ENCODE measurements at regions not wholly inside any gene's neighbourhood (a gene's known extent, or its start where the extent isn't known, plus 50 kb on each side); places are given as distances from the start of the nearest gene placed in this dataset.

- no peaks in the 10 kb centered on the region for H3K9me3 ChIP-seq
- ChIA-PET POLR2A (no interaction called here), CTCF (no interaction called here)
- H3K36me3 Mint-ChIP-seq (ENCODE audit: insufficient read depth, unreplicated experiment), result no peaks in the 10 kb centered on the region
- H3K27me3 ChIP-seq (replicated peaks; ENCODE audit: control insufficient read depth, insufficient read depth, low read length), result no peaks in the 10 kb centered on the region
- no peaks in the 10 kb centered on the region for H3K9me3 Mint-ChIP-seq (ENCODE audit: unreplicated experiment)
- H3K36me3 ChIP-seq (ENCODE audit: control insufficient read depth, insufficient read depth, low read length), result no peaks in the 10 kb centered on the region
- DNase-seq, result no peak
- H3K27me3 Mint-ChIP-seq (ENCODE audit: insufficient read depth, unreplicated experiment), result no peaks in the 10 kb centered on the region
- TF ChIP-seq CTCF (IDR thresholded peaks at IDR 0.05; ENCODE audit: insufficient read depth in 1 of 2, low read depth in 1 of 2, low read length in 1 of 2, severe bottlenecking in 1 of 2, unreplicated experiment in 1 of 2), result no peak
- no peaks in the 10 kb centered on the region for H3K4me1 Mint-ChIP-seq (ENCODE audit: low read depth, unreplicated experiment)
- BruUV-seq (replicated peaks), result no TSS peak
- no peak overlapping the region for H3K27ac Mint-ChIP-seq (ENCODE audit: unreplicated experiment)
- H3K4me3 Mint-ChIP-seq (ENCODE audit: unreplicated experiment), result no peak overlapping the region
- no peak overlapping the region for H3K4me3 ChIP-seq (ENCODE audit: low read depth, low read length)
- no peaks in the 10 kb centered on the region for H3K4me1 ChIP-seq
- intact Hi-C loops (cut with micrococcal nuclease; ENCODE audit: unreplicated experiment), result no loop called here
Measured at GRCh38 chr2:195451160-195451559, 205.9 kb upstream of the SLC39A10 start.

DNA sequence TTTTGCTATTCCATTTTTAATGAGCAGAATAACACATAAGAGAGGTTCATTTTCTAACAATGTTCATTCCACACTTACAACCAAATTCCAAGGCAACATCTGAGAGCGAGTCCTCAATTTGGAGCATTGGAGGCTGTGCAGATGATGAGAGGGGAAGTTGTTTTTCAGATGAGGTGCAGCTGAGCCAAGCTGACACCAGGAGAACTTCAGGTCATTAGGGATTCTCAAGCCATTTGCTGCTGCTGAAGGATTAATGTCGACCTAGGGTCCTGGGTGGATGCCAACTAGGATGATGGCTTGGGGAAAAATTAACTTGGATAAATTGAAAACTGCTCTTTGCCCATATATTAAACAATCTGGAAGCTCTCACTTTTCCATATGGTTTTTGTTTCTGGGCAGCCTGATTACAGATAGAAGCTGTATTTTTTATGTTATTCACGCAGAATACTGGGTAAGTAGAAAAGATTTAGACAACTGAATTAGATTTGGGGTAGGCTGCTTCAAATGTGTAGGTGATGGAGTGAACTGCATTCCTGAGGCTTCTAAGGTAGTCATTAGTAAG is 206.4 kb upstream of the SLC39A10 start:
- Mint-ChIP-seq H3K4me1 (ENCODE audit: low read depth, unreplicated experiment) (no peaks in the 10 kb centered on the region), H3K9me3 (ENCODE audit: unreplicated experiment) (no peaks in the 10 kb centered on the region), H3K27me3 (ENCODE audit: insufficient read depth, unreplicated experiment) (no peaks in the 10 kb centered on the region), H3K4me3 (ENCODE audit: unreplicated experiment) (no peak overlapping the region), H3K27ac (ENCODE audit: unreplicated experiment) (no peak overlapping the region), H3K36me3 (ENCODE audit: insufficient read depth, unreplicated experiment) (no peaks in the 10 kb centered on the region)
- intact Hi-C loops (cut with micrococcal nuclease; ENCODE audit: unreplicated experiment), result no loop called here
- Histone ChIP-seq H3K4me3 (ENCODE audit: low read depth, low read length) (no peak overlapping the region), H3K36me3 (ENCODE audit: control insufficient read depth, insufficient read depth, low read length) (no peaks in the 10 kb centered on the region), H3K27me3 (replicated peaks; ENCODE audit: control insufficient read depth, insufficient read depth, low read length) (no peaks in the 10 kb centered on the region), H3K9me3 (no peaks in the 10 kb centered on the region), H3K4me1 (no peaks in the 10 kb centered on the region)
- no peak for DNase-seq
- ChIA-PET CTCF (no interaction called here), POLR2A (no interaction called here)
- no peak for TF ChIP-seq CTCF (IDR thresholded peaks at IDR 0.05; ENCODE audit: insufficient read depth in 1 of 2, low read depth in 1 of 2, low read length in 1 of 2, severe bottlenecking in 1 of 2, unreplicated experiment in 1 of 2)
- BruUV-seq (replicated peaks), result no TSS peak

- Histone ChIP-seq H3K9me3 (no peaks in the 10 kb centered on the region), H3K4me1 (no peaks in the 10 kb centered on the region), H3K27me3 (replicated peaks; ENCODE audit: control insufficient read depth, insufficient read depth, low read length) (no peaks in the 10 kb centered on the region), H3K36me3 (ENCODE audit: control insufficient read depth, insufficient read depth, low read length) (no peaks in the 10 kb centered on the region), H3K4me3 (ENCODE audit: low read depth, low read length) (no peak overlapping the region)
- H3K4me1 Mint-ChIP-seq (ENCODE audit: low read depth, unreplicated experiment), result no peaks in the 10 kb centered on the region
- no peak for TF ChIP-seq CTCF (IDR thresholded peaks at IDR 0.05; ENCODE audit: insufficient read depth in 1 of 2, low read depth in 1 of 2, low read length in 1 of 2, severe bottlenecking in 1 of 2, unreplicated experiment in 1 of 2)
- H3K9me3 Mint-ChIP-seq (ENCODE audit: unreplicated experiment), result no peaks in the 10 kb centered on the region
- DNase-seq, result no peak
- no TSS peak for BruUV-seq (replicated peaks)
- no peak overlapping the region for H3K27ac Mint-ChIP-seq (ENCODE audit: unreplicated experiment)
- no peaks in the 10 kb centered on the region for H3K36me3 Mint-ChIP-seq (ENCODE audit: insufficient read depth, unreplicated experiment)
- H3K4me3 Mint-ChIP-seq (ENCODE audit: unreplicated experiment), result no peak overlapping the region
- ChIA-PET POLR2A (no interaction called here), CTCF (interaction anchor here (0.6 kb wide), 1 partner anchor 210 kb away, joined by 3 read pairs; the partner anchor contains the start of gene SLC39A10)
- intact Hi-C loops (cut with micrococcal nuclease; ENCODE audit: unreplicated experiment), result no loop called here
- no peaks in the 10 kb centered on the region for H3K27me3 Mint-ChIP-seq (ENCODE audit: insufficient read depth, unreplicated experiment)
Measured at GRCh38 chr2:195447323-195447975, 209.6 kb upstream of the SLC39A10 start.
